GM12874 (cell line): ENCODE measurements at regions not wholly inside any gene's neighbourhood (a gene's known extent, or its start where the extent isn't known, plus 50 kb on each side); places are given as distances from the start of the nearest gene placed in this dataset.

Experiments
- TF ChIP-seq, protein P1 (sequence below): IDR thresholded peaks from 2 replicates; pipeline ENCODE4 v1.5.1; 2011; ENCODE audit warnings: low read depth, mild to moderate bottlenecking, control low read depth, low read length, moderate library complexity; ENCODE audit not compliant: insufficient read depth

DNA sequence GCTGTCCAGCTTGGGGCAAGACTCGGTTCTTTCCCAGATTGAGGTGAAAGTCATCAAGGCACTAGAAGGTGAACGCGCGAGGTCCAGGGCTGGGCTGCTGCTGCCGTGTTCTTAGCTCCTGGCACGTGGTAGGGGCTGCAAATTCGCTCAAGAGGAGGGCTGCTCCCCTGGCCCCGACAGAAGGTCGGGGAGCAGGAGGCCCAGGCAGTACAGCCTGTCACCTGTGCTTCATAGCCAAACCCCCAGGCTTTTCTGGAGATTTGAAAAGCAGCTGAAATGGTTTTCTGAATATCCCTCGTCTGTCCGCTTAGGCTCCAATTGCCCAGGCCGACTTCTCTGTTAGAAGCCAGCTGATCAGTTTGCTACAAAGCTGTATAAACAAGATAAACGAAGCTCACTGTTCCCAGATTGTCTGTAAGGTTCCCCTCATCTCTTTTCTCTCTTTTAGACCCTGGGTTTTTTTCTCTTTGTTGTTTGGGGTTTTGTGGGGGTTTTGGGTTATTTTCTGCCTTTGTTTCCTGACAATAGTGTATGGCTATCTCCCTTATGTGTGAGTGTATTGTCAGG is 60.0 kb upstream of the STX18 start:
- TF ChIP-seq, protein P1, sequence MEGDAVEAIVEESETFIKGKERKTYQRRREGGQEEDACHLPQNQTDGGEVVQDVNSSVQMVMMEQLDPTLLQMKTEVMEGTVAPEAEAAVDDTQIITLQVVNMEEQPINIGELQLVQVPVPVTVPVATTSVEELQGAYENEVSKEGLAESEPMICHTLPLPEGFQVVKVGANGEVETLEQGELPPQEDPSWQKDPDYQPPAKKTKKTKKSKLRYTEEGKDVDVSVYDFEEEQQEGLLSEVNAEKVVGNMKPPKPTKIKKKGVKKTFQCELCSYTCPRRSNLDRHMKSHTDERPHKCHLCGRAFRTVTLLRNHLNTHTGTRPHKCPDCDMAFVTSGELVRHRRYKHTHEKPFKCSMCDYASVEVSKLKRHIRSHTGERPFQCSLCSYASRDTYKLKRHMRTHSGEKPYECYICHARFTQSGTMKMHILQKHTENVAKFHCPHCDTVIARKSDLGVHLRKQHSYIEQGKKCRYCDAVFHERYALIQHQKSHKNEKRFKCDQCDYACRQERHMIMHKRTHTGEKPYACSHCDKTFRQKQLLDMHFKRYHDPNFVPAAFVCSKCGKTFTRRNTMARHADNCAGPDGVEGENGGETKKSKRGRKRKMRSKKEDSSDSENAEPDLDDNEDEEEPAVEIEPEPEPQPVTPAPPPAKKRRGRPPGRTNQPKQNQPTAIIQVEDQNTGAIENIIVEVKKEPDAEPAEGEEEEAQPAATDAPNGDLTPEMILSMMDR = no peak

GRCh38 chr4:4599481-4600275 is 57.8 kb upstream of the STX18 start:
- TF ChIP-seq, protein P1 = no peak

DNA sequence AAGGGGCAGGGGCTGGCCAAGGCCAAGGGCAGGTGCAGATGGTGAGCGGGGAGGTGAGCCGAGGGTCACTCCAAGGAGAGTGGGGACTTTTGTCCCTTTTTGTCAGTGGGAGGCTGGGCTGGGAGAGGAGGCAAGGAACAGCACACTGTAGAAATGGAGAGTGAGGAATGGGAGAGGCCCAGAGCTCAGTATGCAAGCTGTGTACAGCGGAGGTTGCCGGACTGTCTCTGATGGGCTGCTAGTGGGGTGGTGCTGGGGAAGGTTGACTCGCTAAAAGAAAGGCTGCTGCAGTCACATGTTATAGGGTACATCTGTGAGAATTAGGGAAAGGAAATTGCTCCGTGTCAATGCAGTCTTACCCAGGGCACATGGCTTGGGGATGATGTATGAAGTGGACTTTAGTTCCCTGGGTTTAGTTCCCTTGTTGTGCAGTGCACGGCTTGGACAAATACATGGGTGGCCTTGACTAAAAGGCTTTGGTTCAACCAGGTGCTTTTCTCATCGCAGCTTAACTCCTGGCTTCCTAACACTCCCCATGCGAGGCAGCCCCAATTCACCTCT is 57.1 kb upstream of the STX18 start:
- TF ChIP-seq, protein P1 = no peak

- TF ChIP-seq, protein P1 = no peak
Observed at GRCh38 chr4:4596720-4597119, 54.9 kb upstream of the STX18 start.

- TF ChIP-seq, protein P1 = no peak
Observed at GRCh38 chr4:4595252-4595651, 53.4 kb upstream of the STX18 start.

DNA sequence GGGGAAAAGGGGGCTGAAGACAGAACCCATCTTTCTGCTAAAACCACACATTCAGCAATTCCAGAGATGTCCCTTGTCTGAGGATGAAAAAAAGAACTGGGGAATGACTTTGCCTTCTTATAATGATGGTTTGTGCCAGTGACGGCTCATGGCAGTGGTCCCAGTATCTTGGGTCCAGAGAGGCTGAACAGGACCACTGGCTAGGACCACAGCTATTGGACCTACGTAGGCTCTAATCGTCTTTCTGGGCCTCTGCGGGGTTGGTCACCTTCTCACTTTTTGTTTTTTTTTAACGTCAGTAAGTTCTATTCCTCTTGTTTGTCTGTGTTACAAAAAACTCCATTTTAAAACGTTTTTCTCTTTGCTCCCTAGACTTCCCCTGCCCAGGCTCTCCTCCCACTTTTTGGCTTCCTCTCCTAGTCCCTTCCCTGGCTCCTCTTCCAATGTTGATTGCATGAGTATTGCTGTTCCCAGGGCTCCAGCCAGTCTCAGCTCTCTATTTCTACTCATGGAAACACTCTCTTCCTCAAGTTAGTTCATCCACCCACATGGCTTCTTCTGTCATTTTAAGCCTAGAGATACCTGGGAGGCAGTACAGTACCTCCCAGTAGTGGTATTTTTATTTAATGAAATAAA is 52.6 kb upstream of the STX18 start:
- TF ChIP-seq, protein P1 = no peak

- TF ChIP-seq, protein P1 = no peak
Observed at GRCh38 chr4:4593596-4594284, 51.9 kb upstream of the STX18 start.
